Heart right ventricle (tissue), 16 donors: ENCODE measurements at regions not wholly inside any gene's neighbourhood (a gene's known extent, or its start where the extent isn't known, plus 50 kb on each side); places are given as distances from the start of the nearest gene placed in this dataset.

ENCODE experiments used
- ATAC-seq, 8 donors: fragments of 200-7000 bp; cut with Tn5 transposase; one replicate each; pipeline ENCODE4 v1.9.1; 2020; ENCODE audit warnings: mild to moderate bottlenecking in 8 of 8, moderate library complexity in 8 of 8, moderate number of reproducible peaks in 1 of 8
- DNase-seq, 2 donors: peaks; one replicate each; pipeline ENCODE4 v3.0.0-alpha.2; 2020
- H3K27ac ChIP-seq, 10 donors: fragments of 200-600 bp; sonication (generic) in 2 of 10; one replicate each; pipeline versions ENCODE4 v1.5.0 to v1.8.0; 2020 to 2022; ENCODE audit warnings: mild to moderate bottlenecking in 3 of 10
- H3K27me3 ChIP-seq, 7 donors: fragments of 200-600 bp; one replicate each; pipeline ENCODE4 v1.8.0; 2021 to 2022; ENCODE audit warnings: mild to moderate bottlenecking in 2 of 7
- H3K36me3 ChIP-seq, 9 donors: fragments of 200-600 bp; sonication (generic) in 1 of 9; one replicate each; pipeline versions ENCODE4 v1.5.0 to v1.8.0; 2020 to 2022; ENCODE audit warnings: mild to moderate bottlenecking in 2 of 9
- H3K4me1 ChIP-seq, 9 donors: fragments of 200-600 bp; sonication (generic) in 1 of 9; one replicate each; pipeline versions ENCODE4 v1.5.0 to v1.8.0; 2020 to 2022; ENCODE audit warnings: mild to moderate bottlenecking in 4 of 9
- H3K4me3 ChIP-seq, 10 donors: fragments of 200-600 bp; sonication (generic) in 2 of 10; one replicate each; pipeline versions ENCODE4 v1.5.0 to v1.8.0; 2020 to 2022; ENCODE audit warnings: mild to moderate bottlenecking in 7 of 10, moderate library complexity in 2 of 10
- H3K9me3 ChIP-seq, 11 donors: fragments of 200-600 bp in 10 of 11; sonication (generic) in 2 of 11; one replicate each; pipeline versions ENCODE4 v1.5.0 to v1.8.0; 2013 to 2022; ENCODE audit warnings: mild to moderate bottlenecking in 2 of 11, control low read depth in 1 of 11, moderate library complexity in 1 of 11
- CTCF ChIP-seq, 9 donors: fragments of 200-600 bp; sonication (generic) in 2 of 9; IDR thresholded peaks; one replicate each; pipeline versions ENCODE4 v1.5.0 to v1.8.0; 2021 to 2022; ENCODE audit warnings: antibody characterized with exemption in 9 of 9, mild to moderate bottlenecking in 5 of 9, moderate library complexity in 1 of 9
- WGBS, 2 donors: extraction: QIAGEN DNeasy Blood & Tissue Kit; methylation state at CpG; one replicate each; pipeline ENCODE4 v1.1.7; 2013; ENCODE audit warnings: inconsistent platforms in 1 of 2; 5-methylcytosine and 5-hydroxymethylcytosine counted together
- intact Hi-C, 10 donors: fragments of 100-400 bp; cut with DNase I; formaldehyde crosslinking; loops; one replicate each; pipeline versions ENCODE4 v1.11.1 to v1.14.2; 2022
- donor health status: Arrhythmogenic right ventricular cardiomyopathy.
- donor health status: ischemic (EF 13 %, LVEDD 7.1; RV severe dilation, severe dysfunction).
- donor health status: healthy with polysubstance abuse.
- donor health status: DM: no; HTN: yes; CAD: no.
- donor health status: DM: no; HTN: no; CAD: no.
- donor health status: ischemic (EF 25% LVEDD 6.9; RV normal size, moderate dysfunction).
- donor health status: ischemic (EF 25% LVEDD 5.7; RV mildly dilated, moderate dysfunction).
- donor health status: healthy.
- donor health status: DM: yes; HTN: yes; CAD: no.
- donor health status: Ischemic cardiomyopathy.
- donor health status: ischemic (EF 35%, LVEDD 5.7; RV mildly dilated, moderate dysfunction).
- donor health status: nonischemic (EF 11% LVEDD 7.7; RV severe dilation, severe dysfunction).
- donor health status: DM: yes; HTN: yes; CAD: no.
- donor health status: PGD.
- donor health status: ischemic (EF 29% LVEDD 5.4; RV normal size, mild dysfunction).
- donor health status: nonischemic (EF 23%, LVEDD 6.1; RV moderate dilation, normal function).

GRCh38 chr6:85392379-85392778 is 57.5 kb upstream of the NT5E start:
- intact Hi-C loops: no loop called here
- peaks cover 0 to 4% (median 0%) of the 10 kb centered on the region in 11 donors for H3K9me3 ChIP-seq
- H3K4me1 ChIP-seq: peaks cover 0 to 15% (median 0%) of the 10 kb centered on the region in 9 donors
- H3K4me3 ChIP-seq: no peak overlapping the region
- H3K27me3 ChIP-seq: peaks cover 0 to 3% (median 0%) of the 10 kb centered on the region in 7 donors
- 83 to 95% methylated on average over 4 of the region's 4 CpGs for WGBS, 2 donors
- H3K36me3 ChIP-seq: no peaks in the 10 kb centered on the region
- H3K27ac ChIP-seq: no peak overlapping the region
- TF ChIP-seq CTCF (IDR thresholded peaks at IDR 0.05): no peak
- no peak for DNase-seq
- ATAC-seq: no peak

- Histone ChIP-seq H3K4me3 (no peak overlapping the region), H3K36me3 (no peaks in the 10 kb centered on the region), H3K4me1 (peaks cover 0 to 11% (median 0%) of the 10 kb centered on the region in 9 donors), H3K27ac (no peak overlapping the region), H3K9me3 (no peaks in the 10 kb centered on the region), H3K27me3 (peaks cover 0 to 3% (median 0%) of the 10 kb centered on the region in 7 donors)
- no peak for TF ChIP-seq CTCF (IDR thresholded peaks at IDR 0.05)
- no peak for DNase-seq
- no peak for ATAC-seq
- WGBS, 2 donors: 77 to 91% methylated on average over 1 of the region's 1 CpG
- intact Hi-C loops: no loop called here
These were observed 59.1 kb upstream of the NT5E start for GRCh38 chr6:85390775-85391174.

GRCh38 chr6:85390105-85390728 is 59.7 kb upstream of the NT5E start:
- ATAC-seq: no peak
- WGBS, 2 donors: 77 to 87% methylated on average over 2 of the region's 2 CpGs
- intact Hi-C loops: no loop called here
- H3K36me3 ChIP-seq: no peaks in the 10 kb centered on the region
- TF ChIP-seq CTCF (IDR thresholded peaks at IDR 0.05): no peak
- H3K9me3 ChIP-seq: no peaks in the 10 kb centered on the region
- no peak overlapping the region for H3K27ac ChIP-seq
- peaks cover 0 to 6% (median 0%) of the 10 kb centered on the region in 9 donors for H3K4me1 ChIP-seq
- peaks cover 0 to 3% (median 0%) of the 10 kb centered on the region in 7 donors for H3K27me3 ChIP-seq
- DNase-seq: no peak
- H3K4me3 ChIP-seq: no peak overlapping the region

- H3K9me3 ChIP-seq: no peaks in the 10 kb centered on the region
- no peak overlapping the region for H3K4me3 ChIP-seq
- no peak for DNase-seq
- WGBS, 2 donors: 83 to 85% methylated on average over 12 of the region's 12 CpGs
- no peak for TF ChIP-seq CTCF (IDR thresholded peaks at IDR 0.05)
- H3K36me3 ChIP-seq: no peaks in the 10 kb centered on the region
- intact Hi-C loops: no loop called here
- H3K4me1 ChIP-seq: no peaks in the 10 kb centered on the region
- no peak for ATAC-seq
- peaks cover 0 to 3% (median 0%) of the 10 kb centered on the region in 7 donors for H3K27me3 ChIP-seq
- no peak overlapping the region for H3K27ac ChIP-seq
These were observed 60.6 kb upstream of the NT5E start for GRCh38 chr6:85389151-85389797.
